ENCODE measurements at regions not wholly inside any gene's neighbourhood (a gene's known extent, or its start where the extent isn't known, plus 50 kb on each side); places are given as distances from the start of the nearest gene placed in this dataset.

GRCh38 chr7:3103614-3104398 lies 60.1 kb upstream of the CARD11 start:
- TF ChIP-seq, protein P1, sequence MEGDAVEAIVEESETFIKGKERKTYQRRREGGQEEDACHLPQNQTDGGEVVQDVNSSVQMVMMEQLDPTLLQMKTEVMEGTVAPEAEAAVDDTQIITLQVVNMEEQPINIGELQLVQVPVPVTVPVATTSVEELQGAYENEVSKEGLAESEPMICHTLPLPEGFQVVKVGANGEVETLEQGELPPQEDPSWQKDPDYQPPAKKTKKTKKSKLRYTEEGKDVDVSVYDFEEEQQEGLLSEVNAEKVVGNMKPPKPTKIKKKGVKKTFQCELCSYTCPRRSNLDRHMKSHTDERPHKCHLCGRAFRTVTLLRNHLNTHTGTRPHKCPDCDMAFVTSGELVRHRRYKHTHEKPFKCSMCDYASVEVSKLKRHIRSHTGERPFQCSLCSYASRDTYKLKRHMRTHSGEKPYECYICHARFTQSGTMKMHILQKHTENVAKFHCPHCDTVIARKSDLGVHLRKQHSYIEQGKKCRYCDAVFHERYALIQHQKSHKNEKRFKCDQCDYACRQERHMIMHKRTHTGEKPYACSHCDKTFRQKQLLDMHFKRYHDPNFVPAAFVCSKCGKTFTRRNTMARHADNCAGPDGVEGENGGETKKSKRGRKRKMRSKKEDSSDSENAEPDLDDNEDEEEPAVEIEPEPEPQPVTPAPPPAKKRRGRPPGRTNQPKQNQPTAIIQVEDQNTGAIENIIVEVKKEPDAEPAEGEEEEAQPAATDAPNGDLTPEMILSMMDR (conservative IDR thresholded peaks at IDR 0.05 in 1 of 2, IDR thresholded peaks at IDR 0.05 in 1 of 2; ENCODE audit: low read depth in 1 of 2, low read length in 2 of 2) = no peak
- TF ChIP-seq EZH2 (IDR thresholded peaks at IDR 0.05; ENCODE audit: low read length, missing control alignments) = no peak

Data from fibroblast of lung (primary cell).